ENCODE measurements at regions not wholly inside any gene's neighbourhood (a gene's known extent, or its start where the extent isn't known, plus 50 kb on each side); places are given as distances from the start of the nearest gene placed in this dataset.

- TF ChIP-seq CTCF (IDR thresholded peaks at IDR 0.05) (no peak), EP300 (IDR thresholded peaks at IDR 0.05) (no peak), POLR2A (IDR thresholded peaks at IDR 0.05) (no peak)
Measured at GRCh38 chr11:56910046-56910773, 78.5 kb upstream of the OR5AK2 start.
